ENCODE measurements at regions not wholly inside any gene's neighbourhood (a gene's known extent, or its start where the extent isn't known, plus 50 kb on each side); places are given as distances from the start of the nearest gene placed in this dataset.

DNA sequence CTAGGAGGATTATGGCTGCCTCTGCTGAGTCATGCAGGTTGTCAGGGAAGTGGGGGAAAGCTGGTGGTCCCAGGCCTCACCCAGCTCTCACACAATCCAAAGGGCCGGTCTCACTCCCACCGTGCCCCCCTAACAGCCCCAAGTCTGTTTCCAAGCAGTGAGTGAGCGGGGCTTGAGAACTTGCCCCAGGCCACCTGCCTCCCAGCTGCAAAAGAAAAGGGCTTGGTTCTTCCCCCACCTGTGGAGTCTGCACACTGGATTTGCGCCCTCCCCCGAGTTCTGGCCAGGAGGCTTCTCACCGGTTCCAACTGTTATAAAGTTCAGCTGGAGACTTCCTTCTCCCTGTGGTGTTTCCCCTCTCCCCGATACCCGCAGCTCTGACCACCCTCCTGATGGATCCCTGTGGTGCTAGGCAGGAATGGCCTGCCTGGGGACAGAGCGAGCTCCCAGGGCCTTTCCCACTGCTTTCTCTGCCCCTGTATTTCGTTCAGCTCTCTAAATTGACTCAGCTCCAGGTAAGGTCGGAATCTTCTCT is 222.3 kb downstream of the BARHL2 start:
- H3K27me3 ChIP-seq (ENCODE audit: control insufficient read depth in 2 of 2, insufficient read depth in 2 of 2, low read length in 2 of 2): no peaks in the 10 kb centered on the region
- no TSS peak for BruUV-seq (replicated peaks)
- H3K9ac ChIP-seq (replicated peaks; ENCODE audit: extremely low read depth, insufficient read depth, low read length): no peak overlapping the region
- TF ChIP-seq EZH2 (IDR thresholded peaks at IDR 0.05; ENCODE audit: borderline replicate concordance, low read depth, low read length, severe bottlenecking) (no peak), JUN (IDR thresholded peaks at IDR 0.05; ENCODE audit: borderline replicate concordance, insufficient read depth, insufficient read length, low read depth) (no peak), POLR2A (IDR thresholded peaks at IDR 0.05; ENCODE audit: low read depth, low read length) (no peak), GATA2 (IDR thresholded peaks at IDR 0.05; ENCODE audit: insufficient read depth, insufficient read length, low read depth, low read length) (no peak), FOS (IDR thresholded peaks at IDR 0.05; ENCODE audit: borderline replicate concordance, insufficient read depth, low read length) (no peak), POLR2AphosphoS5 (IDR thresholded peaks at IDR 0.05; ENCODE audit: insufficient read depth, low read depth, low read length) (no peak), MYC (IDR thresholded peaks at IDR 0.05; ENCODE audit: low read depth, low read length) (no peak)
- TF ChIP-seq, protein P1, sequence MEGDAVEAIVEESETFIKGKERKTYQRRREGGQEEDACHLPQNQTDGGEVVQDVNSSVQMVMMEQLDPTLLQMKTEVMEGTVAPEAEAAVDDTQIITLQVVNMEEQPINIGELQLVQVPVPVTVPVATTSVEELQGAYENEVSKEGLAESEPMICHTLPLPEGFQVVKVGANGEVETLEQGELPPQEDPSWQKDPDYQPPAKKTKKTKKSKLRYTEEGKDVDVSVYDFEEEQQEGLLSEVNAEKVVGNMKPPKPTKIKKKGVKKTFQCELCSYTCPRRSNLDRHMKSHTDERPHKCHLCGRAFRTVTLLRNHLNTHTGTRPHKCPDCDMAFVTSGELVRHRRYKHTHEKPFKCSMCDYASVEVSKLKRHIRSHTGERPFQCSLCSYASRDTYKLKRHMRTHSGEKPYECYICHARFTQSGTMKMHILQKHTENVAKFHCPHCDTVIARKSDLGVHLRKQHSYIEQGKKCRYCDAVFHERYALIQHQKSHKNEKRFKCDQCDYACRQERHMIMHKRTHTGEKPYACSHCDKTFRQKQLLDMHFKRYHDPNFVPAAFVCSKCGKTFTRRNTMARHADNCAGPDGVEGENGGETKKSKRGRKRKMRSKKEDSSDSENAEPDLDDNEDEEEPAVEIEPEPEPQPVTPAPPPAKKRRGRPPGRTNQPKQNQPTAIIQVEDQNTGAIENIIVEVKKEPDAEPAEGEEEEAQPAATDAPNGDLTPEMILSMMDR (IDR thresholded peaks at IDR 0.05; ENCODE audit: extremely low read depth in 1 of 2, insufficient read depth in 1 of 2, low read depth in 1 of 2, low read length in 2 of 2): no peak
- TF ChIP-seq, protein P2, sequence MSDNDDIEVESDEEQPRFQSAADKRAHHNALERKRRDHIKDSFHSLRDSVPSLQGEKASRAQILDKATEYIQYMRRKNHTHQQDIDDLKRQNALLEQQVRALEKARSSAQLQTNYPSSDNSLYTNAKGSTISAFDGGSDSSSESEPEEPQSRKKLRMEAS (IDR thresholded peaks at IDR 0.05; ENCODE audit: insufficient read depth, insufficient read length): no peak
- H3K4me2 ChIP-seq (ENCODE audit: insufficient read depth, low read length): no peak overlapping the region
- DNase-seq (ENCODE audit: low read depth, low spot score): no peak
- H4K20me1 ChIP-seq (replicated peaks; ENCODE audit: control insufficient read depth, extremely low read depth, insufficient read depth, low read length): no peaks in the 10 kb centered on the region
- dilution Hi-C loops (cut with MboI; ENCODE audit: extremely low pct_ligation_motif_present, low sequenced_read_pairs) (no loop called here), intact Hi-C loops (cut with micrococcal nuclease) (no loop called here)
- no peak for FAIRE-seq
- no peak overlapping the region for H3K27ac ChIP-seq (ENCODE audit: insufficient read depth, low read depth, low read length)
- no peak overlapping the region for H3K4me3 ChIP-seq (replicated peaks in 1 of 3; ENCODE audit: insufficient read depth in 1 of 3, low read depth in 1 of 3, low read length in 3 of 3)
- H3K9me3 ChIP-seq (replicated peaks; ENCODE audit: control insufficient read depth, insufficient read depth, low read length): no peaks in the 10 kb centered on the region
- POLR2A ChIA-PET: no interaction called here
- H3K79me2 ChIP-seq (ENCODE audit: control insufficient read depth, insufficient read depth, low read length): no peaks in the 10 kb centered on the region
- H2AFZ ChIP-seq (ENCODE audit: low read depth, low read length): no peak overlapping the region
- H3K4me1 ChIP-seq (ENCODE audit: control insufficient read depth, extremely low read depth, insufficient read depth, low read length): no peaks in the 10 kb centered on the region
- H3K9me1 ChIP-seq (replicated peaks; ENCODE audit: control insufficient read depth, extremely low read depth, insufficient read depth, low read length): no peaks in the 10 kb centered on the region
- H3K36me3 ChIP-seq (ENCODE audit: control insufficient read depth in 2 of 2, extremely low read depth in 1 of 2, insufficient read depth in 2 of 2, low read length in 2 of 2): no peaks in the 10 kb centered on the region
- CTCF ChIA-PET: no interaction called here

Data from endothelial cell of umbilical vein (primary cell).